NCI-H2107 (cell line): ENCODE measurements at regions not wholly inside any gene's neighbourhood (a gene's known extent, or its start where the extent isn't known, plus 50 kb on each side); places are given as distances from the start of the nearest gene placed in this dataset.
"Not testable (repeated sequence)": the region's sequence is repeated elsewhere in the genome, so short reads cannot be mapped to it uniquely, and the experiment has no call there.

Source experiments
- DNase-seq: peaks from one replicate; lab custom pipeline; 2025; lab: John Stamatoyannopoulos, UW

DNA sequence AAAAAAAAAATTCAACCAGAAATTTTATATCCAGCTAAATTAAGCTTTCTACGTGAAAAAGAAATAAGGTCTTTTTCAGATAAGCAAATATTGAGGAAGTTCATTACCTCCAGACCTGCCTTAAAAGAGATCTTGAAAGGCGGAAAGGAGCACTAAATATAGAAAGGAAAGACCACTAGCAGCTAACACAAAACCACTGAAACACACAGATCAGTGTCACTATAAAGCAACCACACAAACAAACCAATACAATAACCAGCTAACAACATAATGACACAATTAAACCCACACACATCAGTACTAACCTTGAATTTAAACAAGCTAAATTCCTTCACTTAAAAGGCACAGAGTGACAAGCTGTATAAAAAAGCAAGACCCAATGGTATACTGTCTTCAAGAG lies 958.3 kb downstream of the TSN start:
- DNase-seq = no peak

DNA sequence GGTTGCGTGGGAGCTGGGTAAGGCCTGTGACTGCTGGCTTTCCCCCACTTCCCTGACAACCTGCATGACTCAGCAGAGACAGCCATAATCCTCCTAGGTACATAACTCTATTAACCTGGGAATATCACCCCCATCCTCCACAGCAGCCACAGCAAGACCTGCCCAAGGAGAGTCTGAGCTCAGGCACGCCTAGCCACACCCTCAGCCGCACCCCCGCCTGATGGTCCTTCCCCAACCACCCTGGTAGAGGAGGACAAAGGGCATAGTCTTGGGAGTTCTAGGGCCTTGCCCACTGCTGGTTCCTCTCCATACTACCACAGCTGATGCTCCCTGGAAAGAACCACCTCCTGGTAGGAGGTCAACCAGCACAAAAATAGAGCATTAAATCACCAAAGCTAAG lies 965.4 kb downstream of the TSN start:
- DNase-seq = not testable (repeated sequence)

DNA sequence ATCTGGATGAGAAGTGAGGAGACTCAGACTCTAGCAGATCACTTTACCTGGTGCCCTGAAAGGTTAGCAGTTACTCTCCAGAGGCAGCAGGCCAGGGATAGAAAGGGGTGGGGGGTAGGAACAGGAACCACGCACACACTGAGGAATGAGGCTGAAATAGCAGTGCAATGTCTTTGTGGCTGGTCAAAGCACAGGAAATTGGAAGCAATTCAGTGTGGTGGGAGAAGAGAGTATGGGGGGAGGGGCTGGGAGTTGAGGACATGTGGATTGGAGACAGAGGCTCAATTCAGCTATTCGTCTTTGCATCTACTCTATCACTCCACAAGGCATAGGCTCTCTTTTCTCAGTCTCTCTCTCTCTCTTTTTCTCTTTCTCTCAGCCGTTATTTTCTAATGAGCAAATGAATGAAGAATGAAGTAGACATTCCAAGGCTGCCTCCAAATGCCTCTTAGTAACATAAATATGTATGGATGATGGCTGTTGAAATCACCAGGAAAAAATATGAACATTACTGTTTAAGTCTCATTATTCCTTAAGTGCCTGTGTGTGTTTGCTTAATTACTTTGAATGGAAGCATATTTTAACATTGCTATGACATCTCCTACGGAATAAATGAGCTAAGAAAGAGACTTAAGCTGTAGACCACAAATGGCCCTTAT lies 979.4 kb downstream of the TSN start:
- no peak for DNase-seq

DNA sequence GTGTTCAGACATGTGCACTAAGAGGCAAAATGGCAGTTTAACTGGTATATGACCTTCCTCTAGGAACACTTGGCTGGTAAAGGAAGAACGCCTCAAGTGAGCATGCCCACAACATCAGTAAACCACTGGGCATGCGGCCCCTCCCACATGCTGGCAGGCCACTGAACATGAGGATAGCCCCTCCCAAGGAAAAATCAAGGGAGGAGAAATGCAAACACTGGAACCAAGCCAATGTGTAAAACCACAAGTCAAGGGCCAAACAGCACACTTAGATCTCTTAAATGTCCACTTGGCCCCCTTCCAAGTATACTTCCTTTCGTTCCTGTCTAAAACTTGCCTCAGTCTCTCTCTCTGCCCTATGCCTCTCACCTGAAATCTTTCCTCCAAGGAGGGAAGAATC lies 980.8 kb downstream of the TSN start:
- no peak for DNase-seq

DNA sequence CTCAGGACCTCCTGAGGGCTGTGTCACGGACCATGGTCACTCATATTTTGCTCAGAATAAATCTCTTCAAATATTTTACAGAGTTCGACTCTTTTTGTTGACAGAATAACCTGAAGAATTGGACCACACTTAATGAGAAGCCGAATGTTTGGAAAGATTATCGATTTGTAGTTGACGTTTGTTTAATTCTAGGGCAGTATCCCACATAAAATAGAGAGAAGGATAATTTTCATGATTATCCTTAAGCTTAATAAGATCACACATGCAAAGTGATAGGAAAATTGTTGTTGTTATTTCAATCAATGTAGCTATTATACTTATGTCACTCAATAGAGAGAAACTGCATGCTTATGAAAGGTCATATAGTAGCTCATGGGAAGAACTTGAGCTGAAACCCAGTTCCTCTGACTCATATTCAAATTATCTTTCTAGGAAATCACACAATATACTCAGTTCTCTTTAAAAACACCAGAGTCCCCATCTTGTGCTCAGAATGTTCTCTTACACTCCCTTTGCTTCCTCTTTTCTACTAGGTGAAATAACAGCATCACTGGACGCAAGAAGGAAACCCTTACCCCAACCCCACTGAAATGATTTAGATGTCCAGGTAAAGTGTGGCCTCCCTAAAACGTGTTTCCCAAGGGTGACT lies 982.1 kb downstream of the TSN start:
- no peak for DNase-seq

DNA sequence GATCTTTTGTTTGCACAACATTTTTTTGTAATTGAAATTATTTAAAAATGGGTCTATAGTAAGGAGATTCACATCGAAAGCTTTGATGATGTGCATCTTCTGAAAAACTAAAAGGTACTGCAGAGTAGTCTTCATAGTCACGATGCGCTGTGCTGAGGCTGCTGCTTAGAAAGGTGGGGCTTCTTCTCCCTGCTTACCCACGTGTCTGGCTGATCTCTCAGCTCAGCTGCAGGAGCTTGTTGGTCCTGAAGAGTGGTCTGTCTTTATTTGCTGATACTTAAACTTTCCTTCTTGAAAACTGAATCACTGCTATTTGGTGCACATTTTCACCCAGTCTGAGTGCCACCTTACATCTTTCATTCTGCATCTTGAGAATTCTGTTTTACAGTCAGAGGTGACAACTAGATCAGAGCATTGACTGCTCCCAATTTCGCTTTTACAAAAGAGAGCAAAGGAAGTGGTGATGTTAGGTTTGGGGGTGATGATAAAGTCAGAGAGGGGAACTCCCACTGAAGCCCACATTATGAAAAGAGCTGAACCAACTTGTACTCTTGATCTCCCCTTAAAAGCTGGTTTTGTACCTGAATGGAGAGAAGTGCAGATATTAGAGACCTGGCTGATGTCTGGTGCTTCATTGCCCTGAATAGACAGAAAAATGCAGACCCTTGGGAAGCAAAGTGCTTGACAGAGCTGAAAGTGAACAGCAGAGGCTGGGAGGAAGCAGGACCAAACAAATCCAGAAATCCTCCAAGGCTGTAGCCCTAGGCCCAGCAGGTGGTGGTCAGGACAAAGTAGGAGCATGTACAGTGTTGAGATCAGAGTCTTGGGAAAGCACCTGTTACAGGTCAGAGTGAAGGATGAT lies 984.5 kb downstream of the TSN start:
- no peak for DNase-seq

DNA sequence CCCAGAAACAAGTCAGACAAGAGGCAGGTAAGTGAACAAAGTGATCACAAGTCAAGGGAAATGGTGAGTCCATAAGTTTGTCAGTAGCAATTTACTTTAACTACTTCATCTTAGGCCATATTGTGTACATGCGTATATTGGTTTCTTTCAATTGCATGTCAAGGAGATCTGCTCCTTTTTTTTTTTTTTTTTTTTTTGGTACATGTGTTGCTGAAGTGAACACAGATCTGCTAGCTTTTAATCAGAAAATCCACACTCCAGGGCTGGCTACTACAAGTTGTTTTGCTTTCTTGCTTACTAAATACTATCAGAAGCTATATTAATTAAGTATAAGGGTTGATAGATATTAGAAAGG lies 985.1 kb downstream of the TSN start:
- no peak for DNase-seq

DNA sequence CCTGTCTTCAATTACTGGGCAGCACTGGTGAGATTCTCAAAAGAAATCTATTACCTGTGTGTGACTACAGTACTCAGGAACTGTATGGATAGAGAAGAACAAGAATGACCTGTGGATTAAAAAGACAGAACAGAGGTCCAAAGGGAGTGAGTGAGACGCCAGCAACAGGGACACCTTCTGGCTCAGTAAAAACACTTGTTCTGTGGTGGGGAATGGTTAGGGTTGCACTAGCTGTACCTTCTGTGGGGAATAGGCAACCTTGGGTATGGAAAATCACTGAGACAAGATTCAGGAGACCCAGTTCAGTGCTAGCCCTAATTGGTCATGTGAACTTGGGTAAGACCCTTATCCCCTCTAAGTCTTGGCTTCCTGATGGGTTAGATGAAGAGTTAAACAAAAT lies 986.0 kb downstream of the TSN start:
- DNase-seq = no peak

DNA sequence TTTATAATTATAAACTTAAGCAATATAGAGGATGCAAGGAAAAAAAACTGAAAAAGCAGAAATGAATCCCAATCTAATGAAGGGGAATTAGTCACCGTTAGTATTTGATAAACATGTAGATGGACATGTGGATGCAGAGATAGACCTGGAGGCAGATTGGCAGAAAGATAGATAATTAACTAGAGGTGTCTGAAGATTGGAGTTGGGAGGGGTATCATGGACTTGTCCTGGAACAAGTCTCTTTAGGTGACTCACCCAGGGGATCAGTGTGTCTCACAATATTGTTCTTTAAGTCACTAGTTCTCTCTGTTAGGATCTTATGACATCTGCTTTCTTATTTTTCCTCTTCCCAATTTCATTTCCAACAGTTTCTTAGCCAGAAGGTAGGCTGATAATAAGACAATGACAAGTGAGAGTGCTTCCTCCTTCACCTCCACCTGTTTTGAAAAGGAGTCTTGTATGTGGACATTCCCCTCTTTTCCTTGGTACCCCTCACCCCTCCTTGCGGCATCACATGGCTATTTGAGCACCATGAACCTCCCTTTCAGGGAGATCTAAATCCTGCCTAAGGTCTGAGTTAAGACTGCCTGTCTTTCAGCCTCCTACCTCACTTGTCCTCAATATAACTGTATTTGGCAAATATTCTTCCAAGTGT lies 987.7 kb downstream of the TSN start:
- no peak for DNase-seq

DNA sequence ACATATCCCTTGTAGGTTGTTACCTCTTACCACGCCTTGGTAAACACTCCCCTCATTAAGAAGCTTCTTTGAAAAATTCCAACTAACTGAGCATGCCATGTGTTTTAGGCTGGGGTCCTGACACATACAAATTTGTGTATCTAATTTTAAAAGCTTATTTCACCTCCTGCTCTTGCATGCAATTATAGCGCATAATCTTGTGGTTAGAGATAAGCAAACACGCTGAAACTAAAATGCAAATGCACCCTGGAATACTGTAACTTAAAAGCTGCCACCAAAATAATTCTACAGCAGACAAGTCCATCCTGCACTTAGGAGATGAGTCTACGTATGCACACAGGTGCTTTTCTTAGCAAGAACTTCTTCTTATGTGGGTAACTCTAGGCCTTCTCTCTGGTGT lies 990.2 kb downstream of the TSN start:
- DNase-seq = no peak

DNA sequence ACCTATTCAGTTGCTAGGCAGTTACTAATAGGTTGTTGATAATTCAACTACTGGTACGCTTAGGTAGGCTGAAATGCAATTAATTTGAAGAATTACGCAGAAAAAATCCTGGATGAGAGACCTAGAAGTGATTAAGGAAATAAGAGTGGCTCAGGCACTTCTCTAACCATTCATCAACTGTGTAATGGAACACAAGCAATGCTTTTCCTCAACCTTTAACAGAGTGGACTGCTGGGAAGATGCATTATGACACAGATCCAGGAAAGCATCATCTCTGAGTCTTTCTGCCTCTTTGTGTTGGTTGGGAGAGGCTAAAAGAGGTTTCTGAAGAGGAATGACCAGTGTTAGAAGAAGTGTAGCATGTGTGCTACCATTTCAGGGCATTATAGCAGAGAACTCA lies 992.2 kb downstream of the TSN start:
- no peak for DNase-seq

DNA sequence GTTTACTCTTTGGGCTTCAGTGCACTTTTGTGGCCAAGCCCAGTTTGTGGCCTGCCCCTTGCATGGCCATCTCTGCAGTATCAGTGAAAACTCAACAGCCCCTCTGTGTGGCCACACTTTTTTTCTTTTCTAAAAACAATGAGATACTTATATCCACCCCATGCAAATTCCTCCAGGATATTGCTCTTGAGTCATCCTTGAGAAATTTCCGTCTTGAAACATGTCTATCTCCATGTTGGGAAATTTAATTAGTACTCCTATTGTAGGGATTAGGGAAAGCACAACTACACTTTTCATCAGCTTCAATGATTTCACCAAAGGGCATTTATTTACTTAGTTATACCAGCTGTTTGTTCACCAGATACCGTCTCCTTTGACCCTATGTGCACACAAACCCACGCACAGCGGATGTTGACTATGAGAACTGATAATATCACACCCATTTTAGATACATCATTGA lies 993.1 kb downstream of the TSN start:
- no peak for DNase-seq

DNA sequence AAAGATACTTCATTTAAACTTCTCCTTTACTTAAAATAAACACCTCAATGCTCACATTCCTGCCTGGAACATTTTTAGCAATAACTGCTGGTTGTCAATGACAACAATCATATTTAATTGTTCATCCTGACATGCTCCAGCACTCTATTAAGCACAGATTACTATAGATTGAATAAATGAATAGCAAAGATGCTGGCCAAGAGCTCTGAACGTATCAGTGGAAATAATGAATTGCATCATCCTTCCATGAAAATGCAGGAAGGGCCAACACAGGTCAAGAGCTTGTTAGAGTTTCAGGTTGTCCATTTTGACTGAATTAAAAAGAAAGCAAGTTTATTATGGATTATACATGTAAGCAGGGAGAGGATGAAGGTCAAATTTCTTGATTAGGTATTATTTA lies 994.0 kb downstream of the TSN start:
- no peak for DNase-seq

DNA sequence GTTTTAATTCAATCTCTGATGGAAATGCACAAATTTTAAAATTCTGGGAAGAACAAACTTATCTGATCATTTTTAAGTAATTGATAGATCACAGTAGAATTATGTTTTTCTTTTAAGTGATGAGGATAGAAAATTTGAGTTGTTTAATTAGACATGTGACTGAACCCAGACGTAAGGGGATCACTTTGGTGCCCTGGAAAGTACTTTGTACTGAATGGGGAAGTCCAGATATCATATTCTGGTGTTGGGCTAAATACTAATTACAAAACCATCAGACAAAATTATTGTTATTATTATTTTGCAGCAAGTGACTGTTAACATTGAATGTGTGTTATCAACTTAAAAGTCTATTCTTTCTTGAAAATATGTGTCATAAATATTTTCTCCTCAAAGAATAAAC lies 994.6 kb downstream of the TSN start:
- no peak for DNase-seq

DNA sequence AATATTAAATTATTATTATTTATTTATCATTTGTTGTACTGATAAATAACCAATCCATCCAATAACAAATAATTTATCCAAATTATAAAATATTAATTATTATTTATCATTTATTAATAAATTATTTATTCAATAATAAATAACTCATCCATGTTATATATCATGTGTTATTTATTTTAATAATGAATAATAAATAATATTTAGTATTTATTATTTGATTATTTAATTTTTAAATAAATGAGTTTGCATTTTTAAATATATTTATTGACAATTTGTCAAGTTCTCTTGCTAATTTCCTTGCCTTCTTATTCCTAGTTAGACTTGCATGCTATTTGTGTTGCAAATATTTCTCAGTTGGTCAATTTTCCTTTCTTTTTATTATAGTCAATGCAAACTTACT lies 995.4 kb downstream of the TSN start:
- DNase-seq = no peak

DNA sequence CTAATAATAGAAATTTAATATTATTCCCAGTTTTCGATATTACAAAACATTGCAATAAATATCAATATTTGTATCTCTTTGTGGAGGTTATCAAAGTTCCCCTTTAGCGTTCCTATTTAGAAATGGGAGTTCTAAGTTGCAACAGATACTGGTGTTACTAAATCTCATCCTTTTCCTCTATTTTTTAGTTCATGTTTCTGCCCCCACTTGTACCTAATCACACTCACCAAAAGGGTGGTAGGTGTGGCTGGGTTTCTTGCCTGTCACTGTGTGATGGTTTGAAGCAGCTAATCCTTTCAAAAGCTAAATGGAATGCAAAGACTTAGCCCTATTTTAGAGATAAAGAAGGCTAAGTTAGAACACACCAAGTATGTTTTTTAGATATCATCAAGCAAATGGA lies 997.9 kb downstream of the TSN start:
- no peak for DNase-seq

DNA sequence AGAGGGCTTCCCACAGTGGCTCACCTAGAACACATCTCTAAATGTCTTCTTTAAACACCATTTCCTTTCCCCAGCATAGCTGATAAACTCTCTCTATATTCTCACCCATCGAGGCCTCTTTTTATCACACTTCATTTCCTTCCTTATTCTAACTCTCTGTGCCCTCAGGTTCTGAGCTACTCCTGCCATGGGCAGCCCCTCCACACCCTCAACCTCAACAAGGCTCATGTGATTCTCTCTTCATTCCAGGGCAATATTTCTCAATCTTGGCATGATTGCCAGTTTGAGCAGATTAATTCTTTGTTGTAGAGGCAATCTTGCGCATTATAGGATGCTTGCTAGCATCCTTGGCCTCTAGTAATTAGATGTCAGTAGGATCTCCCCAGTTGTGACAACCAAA lies 999.1 kb downstream of the TSN start:
- no peak for DNase-seq

DNA sequence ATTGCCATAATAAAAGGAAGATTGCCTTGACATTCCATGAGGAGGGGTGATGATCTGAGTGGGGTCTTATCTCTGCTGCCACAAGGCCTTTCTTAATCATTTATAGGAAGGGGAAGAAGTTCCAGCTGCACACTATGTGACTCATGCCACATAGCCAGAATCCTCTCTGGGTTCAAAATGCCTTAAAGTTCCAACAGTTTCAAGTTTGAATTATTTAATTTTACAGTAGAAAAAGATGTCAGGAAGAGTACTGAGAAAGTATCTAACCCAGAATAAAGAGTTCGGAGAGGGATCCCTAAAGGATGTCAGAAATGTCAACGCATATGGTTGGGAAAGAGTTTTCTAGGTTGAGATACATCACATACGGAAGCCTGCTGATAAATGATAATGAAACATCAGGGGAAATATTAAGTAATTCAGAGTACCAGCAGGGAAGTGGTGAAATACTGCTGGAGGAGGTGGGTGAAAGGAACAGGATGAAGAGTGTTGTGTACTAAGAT lies 999.9 kb downstream of the TSN start:
- DNase-seq = no peak

DNA sequence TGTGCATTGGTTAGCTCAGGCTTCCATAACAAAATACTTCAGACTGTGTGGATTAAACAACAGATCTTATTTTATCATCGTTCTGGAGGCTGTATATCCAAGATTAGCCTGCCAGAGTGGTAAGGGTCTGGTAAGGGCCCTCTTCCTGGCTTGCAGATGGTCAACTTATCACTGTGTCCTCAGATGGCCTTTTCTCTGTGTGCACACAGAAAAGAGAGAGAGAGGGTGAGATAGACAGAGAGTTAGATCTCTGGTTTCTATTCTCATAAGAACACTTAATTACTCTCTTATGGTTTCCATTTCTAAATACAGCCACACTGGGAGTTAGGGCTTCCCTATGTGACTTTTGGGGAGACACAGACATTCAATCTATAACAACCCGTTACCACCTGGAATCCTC lies 1003.5 kb downstream of the TSN start:
- no peak for DNase-seq

DNA sequence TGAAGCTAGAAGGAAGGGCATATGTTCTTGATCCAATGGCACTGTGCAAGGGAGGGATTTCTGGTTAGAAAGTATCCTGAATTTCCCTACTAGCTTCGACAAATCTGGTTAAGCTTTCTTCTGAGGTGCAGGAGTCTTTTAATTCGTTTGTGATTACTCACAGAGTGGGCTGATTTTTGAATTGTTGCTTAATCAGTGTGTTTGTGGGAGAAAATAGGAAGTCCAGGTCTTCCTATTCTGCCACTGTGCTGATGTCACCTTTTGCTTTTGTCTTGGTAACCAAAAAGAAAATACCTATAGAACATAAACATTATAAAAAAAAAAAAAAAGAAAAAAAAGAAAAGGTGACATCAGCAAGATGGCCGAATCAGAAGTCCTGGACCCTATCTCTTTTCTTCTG lies 1008.6 kb downstream of the TSN start:
- no peak for DNase-seq

DNA sequence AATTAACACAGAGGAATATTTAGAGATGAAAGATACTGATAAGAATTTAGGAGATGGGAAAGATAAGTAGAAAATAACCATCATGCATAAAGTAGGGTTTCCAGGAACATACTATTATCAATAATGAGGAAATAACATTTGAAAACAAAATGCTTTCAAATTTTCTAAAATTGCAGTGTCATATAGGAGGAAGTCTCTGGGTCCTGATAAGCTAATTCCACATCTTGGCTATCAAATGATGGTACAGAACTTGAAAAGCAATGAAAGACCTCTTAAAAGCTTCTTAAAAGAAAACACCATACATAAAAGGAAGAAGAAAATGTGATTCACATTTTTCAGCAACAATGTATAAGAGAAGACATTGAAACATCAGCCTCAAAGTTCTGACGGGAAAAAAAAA lies 1024.8 kb downstream of the TSN start:
- no peak for DNase-seq

DNA sequence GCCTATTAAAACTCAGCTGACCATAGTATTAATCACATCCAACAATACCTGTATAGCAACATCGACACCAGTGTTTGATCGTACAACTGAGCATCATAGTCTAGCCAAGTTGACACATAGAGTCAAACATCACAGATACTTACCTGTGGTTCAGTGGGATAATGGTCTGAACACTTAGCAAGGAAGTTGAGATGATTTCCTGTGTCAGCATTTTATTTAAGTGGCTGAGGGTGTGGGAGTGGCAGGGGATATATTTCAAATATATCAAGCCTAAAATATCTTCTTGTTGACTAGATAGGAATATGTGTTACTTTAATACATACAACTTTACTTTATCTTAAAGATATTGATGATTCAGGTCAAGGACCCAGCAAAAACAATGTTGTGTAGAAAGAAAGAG lies 1038.6 kb downstream of the TSN start:
- no peak for DNase-seq

DNA sequence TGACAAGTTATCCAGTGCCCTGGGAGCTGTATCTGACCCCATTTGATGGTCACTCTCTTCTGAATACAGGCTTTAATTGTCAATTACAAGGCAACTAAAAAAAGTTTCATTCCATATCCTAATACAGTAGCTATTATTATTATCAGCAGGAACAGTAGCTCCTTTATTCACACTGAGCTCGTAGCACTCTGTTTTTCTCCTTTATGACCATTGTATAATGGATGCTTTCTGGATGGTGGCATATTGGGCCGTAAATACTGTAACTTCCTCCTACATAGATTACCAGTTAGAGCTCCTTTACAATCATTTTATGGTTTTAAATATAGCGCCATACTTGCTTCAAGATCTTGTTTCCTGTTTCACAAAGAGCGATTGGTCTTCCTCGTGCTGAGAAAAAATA lies 1040.3 kb downstream of the TSN start:
- no peak for DNase-seq
